HL-60 (cell line): ENCODE measurements at regions not wholly inside any gene's neighbourhood (a gene's known extent, or its start where the extent isn't known, plus 50 kb on each side); places are given as distances from the start of the nearest gene placed in this dataset.

Experiments used
- DNase-seq, 2 experiments: peaks; one replicate each; pipeline ENCODE4 v3.0.0-alpha.2; 2010 to 2020; ENCODE audit warnings: low read depth in 1 of 2, low spot score in 1 of 2
- H3K27ac ChIP-seq: fragments of 250-450 bp; sonication (Bioruptor Pico); replicated peaks from 2 replicates; pipeline ENCODE4 v1.5.1; 2020; ENCODE audit warnings: mild to moderate bottlenecking, moderate library complexity
- H3K27me3 ChIP-seq: fragments of 250-450 bp; sonication (Bioruptor Pico); 2 replicates; pipeline ENCODE4 v1.5.1; 2021; ENCODE audit warnings: mild to moderate bottlenecking, moderate library complexity; ENCODE audit not compliant: insufficient read depth, poor library complexity, severe bottlenecking
- H3K4me3 ChIP-seq: replicated peaks from 2 replicates; pipeline ENCODE4 v1.5.1; 2011; ENCODE audit warnings: mild to moderate bottlenecking, control low read depth, low read length; ENCODE audit not compliant: insufficient read depth
- GABPA ChIP-seq: IDR thresholded peaks from 2 replicates; pipeline ENCODE4 v1.6.1; 2012; ENCODE audit warnings: low read depth
- POLR2AphosphoS5 ChIP-seq: IDR thresholded peaks from 2 replicates; pipeline ENCODE4 v1.6.1; 2012; ENCODE audit warnings: low read depth
- SPI1 ChIP-seq: IDR thresholded peaks from 2 replicates; pipeline ENCODE4 v1.6.1; 2012; ENCODE audit warnings: low read depth, mild to moderate bottlenecking, borderline replicate concordance
- TF ChIP-seq, protein P1 (sequence below): IDR thresholded peaks from one replicate; pipeline ENCODE4 v1.5.1; 2011; ENCODE audit warnings: low read length, control low read depth, inconsistent platforms; ENCODE audit not compliant: insufficient read depth
- TF ChIP-seq, protein P2 (sequence below): IDR thresholded peaks from 2 replicates; pipeline ENCODE4 v1.6.1; 2012; ENCODE audit warnings: low read depth; ENCODE audit not compliant: insufficient replicate concordance

DNA sequence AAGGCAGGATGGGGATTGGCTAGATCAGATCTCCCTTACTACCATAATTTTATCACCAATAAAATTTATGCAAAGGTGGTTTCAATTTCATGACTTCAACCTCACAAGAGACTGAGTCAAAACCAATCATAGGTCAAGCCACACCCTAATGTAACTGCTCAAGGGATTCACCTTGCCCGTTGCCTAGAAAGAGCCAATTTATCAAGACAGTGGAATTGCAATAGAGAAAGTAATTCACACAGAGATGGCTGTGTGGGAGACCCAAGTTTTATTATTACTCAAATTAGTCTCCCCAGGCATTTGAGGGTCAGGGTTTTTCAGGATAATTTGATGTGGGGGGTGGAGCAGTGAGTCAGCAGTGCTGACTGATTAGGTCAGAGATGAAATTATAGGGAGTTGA lies 340.6 kb downstream of the RND3 start:
- no peak overlapping the region for H3K27ac ChIP-seq
- TF ChIP-seq, protein P1, sequence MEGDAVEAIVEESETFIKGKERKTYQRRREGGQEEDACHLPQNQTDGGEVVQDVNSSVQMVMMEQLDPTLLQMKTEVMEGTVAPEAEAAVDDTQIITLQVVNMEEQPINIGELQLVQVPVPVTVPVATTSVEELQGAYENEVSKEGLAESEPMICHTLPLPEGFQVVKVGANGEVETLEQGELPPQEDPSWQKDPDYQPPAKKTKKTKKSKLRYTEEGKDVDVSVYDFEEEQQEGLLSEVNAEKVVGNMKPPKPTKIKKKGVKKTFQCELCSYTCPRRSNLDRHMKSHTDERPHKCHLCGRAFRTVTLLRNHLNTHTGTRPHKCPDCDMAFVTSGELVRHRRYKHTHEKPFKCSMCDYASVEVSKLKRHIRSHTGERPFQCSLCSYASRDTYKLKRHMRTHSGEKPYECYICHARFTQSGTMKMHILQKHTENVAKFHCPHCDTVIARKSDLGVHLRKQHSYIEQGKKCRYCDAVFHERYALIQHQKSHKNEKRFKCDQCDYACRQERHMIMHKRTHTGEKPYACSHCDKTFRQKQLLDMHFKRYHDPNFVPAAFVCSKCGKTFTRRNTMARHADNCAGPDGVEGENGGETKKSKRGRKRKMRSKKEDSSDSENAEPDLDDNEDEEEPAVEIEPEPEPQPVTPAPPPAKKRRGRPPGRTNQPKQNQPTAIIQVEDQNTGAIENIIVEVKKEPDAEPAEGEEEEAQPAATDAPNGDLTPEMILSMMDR: no peak
- no peak for TF ChIP-seq GABPA
- no peak for TF ChIP-seq SPI1
- TF ChIP-seq POLR2AphosphoS5: no peak
- TF ChIP-seq, protein P2, sequence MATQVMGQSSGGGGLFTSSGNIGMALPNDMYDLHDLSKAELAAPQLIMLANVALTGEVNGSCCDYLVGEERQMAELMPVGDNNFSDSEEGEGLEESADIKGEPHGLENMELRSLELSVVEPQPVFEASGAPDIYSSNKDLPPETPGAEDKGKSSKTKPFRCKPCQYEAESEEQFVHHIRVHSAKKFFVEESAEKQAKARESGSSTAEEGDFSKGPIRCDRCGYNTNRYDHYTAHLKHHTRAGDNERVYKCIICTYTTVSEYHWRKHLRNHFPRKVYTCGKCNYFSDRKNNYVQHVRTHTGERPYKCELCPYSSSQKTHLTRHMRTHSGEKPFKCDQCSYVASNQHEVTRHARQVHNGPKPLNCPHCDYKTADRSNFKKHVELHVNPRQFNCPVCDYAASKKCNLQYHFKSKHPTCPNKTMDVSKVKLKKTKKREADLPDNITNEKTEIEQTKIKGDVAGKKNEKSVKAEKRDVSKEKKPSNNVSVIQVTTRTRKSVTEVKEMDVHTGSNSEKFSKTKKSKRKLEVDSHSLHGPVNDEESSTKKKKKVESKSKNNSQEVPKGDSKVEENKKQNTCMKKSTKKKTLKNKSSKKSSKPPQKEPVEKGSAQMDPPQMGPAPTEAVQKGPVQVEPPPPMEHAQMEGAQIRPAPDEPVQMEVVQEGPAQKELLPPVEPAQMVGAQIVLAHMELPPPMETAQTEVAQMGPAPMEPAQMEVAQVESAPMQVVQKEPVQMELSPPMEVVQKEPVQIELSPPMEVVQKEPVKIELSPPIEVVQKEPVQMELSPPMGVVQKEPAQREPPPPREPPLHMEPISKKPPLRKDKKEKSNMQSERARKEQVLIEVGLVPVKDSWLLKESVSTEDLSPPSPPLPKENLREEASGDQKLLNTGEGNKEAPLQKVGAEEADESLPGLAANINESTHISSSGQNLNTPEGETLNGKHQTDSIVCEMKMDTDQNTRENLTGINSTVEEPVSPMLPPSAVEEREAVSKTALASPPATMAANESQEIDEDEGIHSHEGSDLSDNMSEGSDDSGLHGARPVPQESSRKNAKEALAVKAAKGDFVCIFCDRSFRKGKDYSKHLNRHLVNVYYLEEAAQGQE: no peak
- no peaks in the 10 kb centered on the region for H3K27me3 ChIP-seq
- no peak overlapping the region for H3K4me3 ChIP-seq
- DNase-seq: no peak

DNA sequence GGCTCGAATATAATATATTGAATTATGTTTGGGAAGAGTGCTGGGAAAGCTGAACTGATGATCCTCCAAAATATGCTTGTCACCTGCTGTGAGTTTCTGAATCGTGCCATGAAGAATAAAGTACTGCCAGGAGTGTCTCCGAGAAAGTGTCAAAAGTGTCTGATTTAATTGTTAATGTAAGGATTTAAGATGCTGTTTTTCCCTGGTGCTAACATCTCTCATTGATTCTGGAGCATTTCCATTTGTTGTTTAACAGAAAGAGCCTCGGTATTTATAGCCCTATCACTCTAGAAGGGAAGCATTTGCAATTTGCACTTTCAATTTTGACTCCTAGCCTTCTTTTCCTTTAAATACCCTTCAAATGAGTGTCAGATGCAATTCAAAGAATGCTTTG lies 342.2 kb downstream of the RND3 start:
- H3K4me3 ChIP-seq: no peak overlapping the region
- DNase-seq: no peak
- TF ChIP-seq SPI1 (no peak), POLR2AphosphoS5 (no peak), GABPA (no peak)
- TF ChIP-seq, protein P2: no peak
- TF ChIP-seq, protein P1: no peak
- H3K27ac ChIP-seq: no peak overlapping the region
- no peaks in the 10 kb centered on the region for H3K27me3 ChIP-seq

DNA sequence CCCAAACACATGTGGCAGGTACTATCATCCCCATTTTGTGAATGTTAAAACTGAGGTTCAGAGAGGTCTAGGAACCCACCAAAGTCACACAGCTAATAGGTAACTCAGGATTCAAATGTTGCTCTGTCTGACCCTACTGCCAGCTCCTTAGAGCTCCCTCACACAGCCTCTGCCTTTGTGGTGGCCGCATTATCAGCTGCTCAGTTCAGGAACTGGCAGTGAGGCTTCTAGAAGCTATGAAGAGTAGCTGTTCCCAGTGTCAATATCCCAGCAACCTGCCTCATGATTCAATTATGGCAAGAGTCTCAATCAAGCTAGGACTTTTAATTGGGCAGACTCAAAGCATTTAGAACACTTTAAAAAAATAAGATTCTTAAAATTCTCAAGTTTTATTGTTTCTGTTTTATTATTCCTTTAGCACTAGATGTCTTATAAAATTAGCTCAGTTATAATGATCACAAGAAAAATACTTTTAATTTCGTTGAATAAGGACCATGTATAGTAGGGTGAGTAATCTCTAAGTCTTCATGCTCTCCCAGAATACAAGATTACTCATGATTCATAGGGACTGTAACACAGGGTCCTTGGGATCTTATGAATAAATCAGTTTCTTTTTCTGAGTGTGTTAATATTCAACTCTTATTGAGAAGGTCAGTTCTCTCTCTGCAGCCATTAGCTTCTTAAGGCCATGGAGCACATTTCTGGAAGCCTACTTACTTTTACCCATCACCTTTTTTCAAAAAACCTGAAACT lies 342.7 kb downstream of the RND3 start:
- Histone ChIP-seq H3K27me3 (no peaks in the 10 kb centered on the region), H3K27ac (no peak overlapping the region), H3K4me3 (no peak overlapping the region)
- TF ChIP-seq, protein P2: no peak
- TF ChIP-seq GABPA (no peak), POLR2AphosphoS5 (no peak), SPI1 (no peak)
- TF ChIP-seq, protein P1: no peak
- DNase-seq: no peak
